ENCODE measurements at regions not wholly inside any gene's neighbourhood (a gene's known extent, or its start where the extent isn't known, plus 50 kb on each side); places are given as distances from the start of the nearest gene placed in this dataset.
A peak's percentile ranks its signal among the peaks of the same experiment; 100 is the strongest.

- TF ChIP-seq TAF1 (IDR thresholded peaks at IDR 0.05; ENCODE audit: borderline replicate concordance, insufficient read depth, low read length) (peak; percentile 26; the same call in 1 of the 2 replicates), POLR2AphosphoS5 (IDR thresholded peaks at IDR 0.05; ENCODE audit: low read depth, low read length) (no peak)
These were observed 1917.5 kb downstream of the LRRC4C start for GRCh38 chr11:39541945-39542351.
